ENCODE measurements at regions not wholly inside any gene's neighbourhood (a gene's known extent, or its start where the extent isn't known, plus 50 kb on each side); places are given as distances from the start of the nearest gene placed in this dataset.
A peak's percentile ranks its signal among the peaks of the same experiment; 100 is the strongest.

GRCh38 chr3:171967137-171967783 is 72.1 kb upstream of the FNDC3B start:
- H3K4me3 ChIP-seq (ENCODE audit: low read depth in 1 of 3, low read length in 3 of 3), result no peak overlapping the region
- H3K9me3 ChIP-seq (ENCODE audit: control insufficient read depth in 4 of 4, low read length in 3 of 4), result no peaks in the 10 kb centered on the region
- no peaks in the 10 kb centered on the region for H3K27me3 ChIP-seq (ENCODE audit: control insufficient read depth in 4 of 4, insufficient read depth in 4 of 4, low read length in 3 of 4)
- no peak for DNase-seq (ENCODE audit: low spot score)
- no peaks in the 10 kb centered on the region for H3K36me3 ChIP-seq (ENCODE audit: control insufficient read depth in 4 of 4, insufficient read depth in 3 of 4, low read depth in 1 of 4, low read length in 3 of 4)
- WGBS, result 9% methylated on average over 6 of the region's 6 CpGs
- peak overlapping the region in 1 of 2 donors; percentile 65 for H3K9ac ChIP-seq (ENCODE audit: low read depth in 1 of 2, low read length in 2 of 2)
- H3K4me1 ChIP-seq (ENCODE audit: control insufficient read depth in 4 of 4, insufficient read depth in 4 of 4, low read length in 3 of 4), result peaks cover 11 to 39% (median 19%) of the 10 kb centered on the region in 4 donors
- TF ChIP-seq RXRA (IDR thresholded peaks at IDR 0.05) (peak; percentile 96 to 97), RAD21 (IDR thresholded peaks at IDR 0.05) (peak; percentile 66 to 72), CTCF (IDR thresholded peaks at IDR 0.05; ENCODE audit: low read depth, low read length, missing input control) (no peak), FOXA2 (IDR thresholded peaks at IDR 0.05) (peak; percentile 93), FOXA1 (IDR thresholded peaks at IDR 0.05) (peak; percentile 96), SP1 (IDR thresholded peaks at IDR 0.05) (peak; percentile 97), ATF3 (IDR thresholded peaks at IDR 0.05) (peak; percentile 97), TAF1 (conservative IDR thresholded peaks at IDR 0.05) (peak; percentile 29), HNF4G (IDR thresholded peaks at IDR 0.05) (peak; percentile 62), NR2F2 (IDR thresholded peaks at IDR 0.05) (peak; percentile 95), JUND (IDR thresholded peaks at IDR 0.05) (peak; percentile 92 to 94), REST (IDR thresholded peaks at IDR 0.05) (peak; percentile 88), ZBTB33 (IDR thresholded peaks at IDR 0.05) (peak; percentile 66), GABPA (IDR thresholded peaks at IDR 0.05 in 1 of 2, conservative IDR thresholded peaks at IDR 0.05 in 1 of 2) (peak; percentile 26 to 65), EGR1 (IDR thresholded peaks at IDR 0.05; ENCODE audit: low read depth in 2 of 2) (peak; percentile 75 to 94), HNF4A (conservative IDR thresholded peaks at IDR 0.05) (peak; percentile 87 to 88), MAX (IDR thresholded peaks at IDR 0.05) (peak; percentile 98), YY1 (IDR thresholded peaks at IDR 0.05) (peak; percentile 84)
- H3K27ac ChIP-seq (ENCODE audit: low read depth in 1 of 2, low read length in 2 of 2), result peak overlapping the region; percentile 87 to 89
